MCF 10A (cell line): ENCODE measurements at regions not wholly inside any gene's neighbourhood (a gene's known extent, or its start where the extent isn't known, plus 50 kb on each side); places are given as distances from the start of the nearest gene placed in this dataset.

Source experiments
- BruUV-seq: library from RNA; stranded (reverse); fragments of 400-500 nt; replicated peaks from 2 replicates; lab custom pipeline; 2021; lab: Mats Ljungman, UMichigan
- CTCF ChIA-PET: fragments of 300-600 bp; sonication (Branson Sonifier 250); formaldehyde crosslinking; extraction: SDS; loops from one replicate; lab custom pipeline; 2021; ENCODE audit warnings: antibody characterized with exemption, inconsistent platforms; lab: Yijun Ruan, JAX
- POLR2A ChIA-PET: fragments of 300-600, 350-650 bp; sonication (Branson Sonifier 250); formaldehyde crosslinking; extraction: SDS; loops from one replicate; lab custom pipeline; 2020; ENCODE audit warnings: antibody characterized with exemption, inconsistent platforms; lab: Yijun Ruan, JAX
- DNase-seq: peaks from one replicate; pipeline ENCODE4 v3.0.0-alpha.2; 2018; ENCODE audit not compliant: unreplicated experiment
- H3K27ac Mint-ChIP-seq: one replicate; pipeline ENCODE4 v1.8.0; 2022; ENCODE audit warnings: mild to moderate bottlenecking, low read depth, mixed read lengths; ENCODE audit not compliant: unreplicated experiment
- H3K27me3 Mint-ChIP-seq: one replicate; pipeline ENCODE4 v1.8.0; 2022; ENCODE audit warnings: mixed read lengths; ENCODE audit not compliant: insufficient read depth, unreplicated experiment
- H3K36me3 Mint-ChIP-seq: one replicate; pipeline ENCODE4 v1.8.0; 2022; ENCODE audit warnings: mild to moderate bottlenecking, moderate library complexity, mixed read lengths; ENCODE audit not compliant: insufficient read depth, unreplicated experiment
- H3K4me1 Mint-ChIP-seq: one replicate; pipeline ENCODE4 v1.8.0; 2022; ENCODE audit warnings: mixed read lengths; ENCODE audit not compliant: insufficient read depth, unreplicated experiment
- H3K4me3 Mint-ChIP-seq: one replicate; pipeline ENCODE4 v1.8.0; 2022; ENCODE audit warnings: mild to moderate bottlenecking, moderate library complexity, mixed read lengths; ENCODE audit not compliant: unreplicated experiment
- H3K9me3 Mint-ChIP-seq: one replicate; pipeline ENCODE4 v1.8.0; 2022; ENCODE audit warnings: mixed read lengths; ENCODE audit not compliant: unreplicated experiment
- CTCF ChIP-seq: fragments of 200-600 bp; IDR thresholded peaks from one replicate; pipeline ENCODE4 v1.8.0; 2022; ENCODE audit warnings: antibody characterized with exemption, mild to moderate bottlenecking; ENCODE audit not compliant: unreplicated experiment
- intact Hi-C: fragments of 100-400 bp; cut with micrococcal nuclease; formaldehyde crosslinking; loops from 2 replicates; pipeline ENCODE4 v1.14.1; 2022

DNA sequence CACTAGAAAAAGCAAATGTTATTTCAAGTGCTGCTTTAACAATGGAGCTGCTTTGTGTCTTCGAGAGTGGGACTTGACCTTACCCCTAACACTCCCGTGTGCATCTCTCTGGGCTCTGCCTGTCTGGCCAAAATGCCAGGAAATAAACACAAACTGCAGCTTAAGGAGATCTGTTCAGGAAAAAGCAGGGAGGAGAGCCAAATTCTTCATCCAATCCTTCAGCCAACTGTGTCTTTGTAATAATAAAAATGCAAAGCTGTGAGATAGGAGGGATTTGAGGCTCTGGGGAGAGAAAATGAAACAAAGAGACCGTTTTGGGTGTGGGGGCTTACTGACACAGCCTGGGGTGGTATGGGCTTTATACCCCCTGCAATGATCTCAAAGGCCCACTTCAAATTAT lies 85.8 kb upstream of the WSCD2 start:
- intact Hi-C loops = no loop called here
- POLR2A ChIA-PET = no interaction called here
- CTCF ChIA-PET = no interaction called here
- no peak for DNase-seq
- no peaks in the 10 kb centered on the region for H3K27me3 Mint-ChIP-seq
- H3K9me3 Mint-ChIP-seq = peaks cover 8% of the 10 kb centered on the region
- no peaks in the 10 kb centered on the region for H3K36me3 Mint-ChIP-seq
- no TSS peak for BruUV-seq
- TF ChIP-seq CTCF = no peak
- no peak overlapping the region for H3K4me3 Mint-ChIP-seq
- H3K27ac Mint-ChIP-seq = no peak overlapping the region
- no peaks in the 10 kb centered on the region for H3K4me1 Mint-ChIP-seq

DNA sequence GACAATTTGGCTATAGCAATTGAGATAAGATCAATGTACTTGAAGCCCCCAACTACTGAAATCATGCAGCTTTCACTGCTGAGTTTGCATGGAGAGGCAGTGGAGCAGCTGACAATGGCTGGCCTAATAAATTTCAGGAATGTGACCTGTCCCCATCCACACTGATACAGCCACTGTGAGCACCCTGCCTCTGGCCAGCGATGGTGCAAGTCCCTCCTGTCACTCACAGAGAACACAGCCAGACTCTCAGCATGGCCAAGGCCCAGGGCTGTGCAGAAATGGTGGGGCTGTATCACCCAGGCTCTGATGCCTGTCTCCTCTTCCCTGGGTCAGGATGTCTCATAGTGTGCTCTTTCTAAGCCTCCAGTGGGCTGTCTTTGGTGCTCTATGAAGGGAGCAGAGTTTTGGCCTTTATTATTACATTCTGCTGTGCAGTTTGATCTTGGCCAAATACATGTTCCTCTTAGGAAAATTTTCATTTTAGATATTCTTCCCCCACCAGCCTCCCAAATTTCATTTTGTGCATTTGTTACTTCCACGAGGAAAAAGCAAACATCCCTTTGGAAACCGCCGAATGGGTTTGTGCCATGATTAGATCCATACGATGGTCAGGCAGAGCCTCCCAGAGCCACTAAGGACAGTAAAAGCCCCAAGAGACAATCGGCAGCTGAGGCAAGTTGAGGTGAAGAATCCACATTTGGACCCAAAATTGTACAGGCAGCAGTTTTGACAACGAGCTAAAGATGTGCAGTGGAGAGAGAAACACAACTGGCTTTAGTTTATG lies 85.1 kb upstream of the WSCD2 start:
- Mint-ChIP-seq H3K4me1 (no peaks in the 10 kb centered on the region), H3K36me3 (no peaks in the 10 kb centered on the region), H3K27me3 (no peaks in the 10 kb centered on the region), H3K4me3 (no peak overlapping the region), H3K9me3 (peaks cover 8% of the 10 kb centered on the region), H3K27ac (no peak overlapping the region)
- intact Hi-C loops = no loop called here
- TF ChIP-seq CTCF = no peak
- no peak for DNase-seq
- no TSS peak for BruUV-seq
- ChIA-PET POLR2A (no interaction called here), CTCF (no interaction called here)

DNA sequence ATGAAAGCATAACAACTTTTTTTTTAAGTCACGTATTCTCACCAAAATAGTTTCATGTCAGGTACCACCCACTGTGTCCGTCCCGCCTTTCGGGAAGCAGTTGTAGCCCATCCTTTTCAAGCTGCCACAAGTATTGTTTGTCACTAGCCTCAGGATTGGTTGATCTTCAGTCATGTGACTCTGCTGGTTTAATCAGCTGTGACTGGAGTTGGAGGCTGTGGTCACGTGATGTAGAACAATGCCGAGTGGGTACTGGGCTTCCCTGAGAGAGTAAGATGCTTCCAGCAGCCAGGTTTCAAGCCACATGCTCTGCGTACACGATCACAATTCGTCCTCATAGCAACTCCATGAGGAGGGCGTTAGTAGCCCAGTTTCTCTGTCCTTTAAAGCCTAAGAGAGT lies 83.0 kb upstream of the WSCD2 start:
- Mint-ChIP-seq H3K27me3 (no peaks in the 10 kb centered on the region), H3K9me3 (peaks cover 8% of the 10 kb centered on the region), H3K4me3 (no peak overlapping the region), H3K36me3 (no peaks in the 10 kb centered on the region), H3K27ac (no peak overlapping the region), H3K4me1 (no peaks in the 10 kb centered on the region)
- BruUV-seq = no TSS peak
- ChIA-PET CTCF (interaction anchor here (0.7 kb wide), 1 partner anchor 877 kb away, joined by 3 read pairs; no protein-coding TSS in a partner anchor), POLR2A (no interaction called here)
- DNase-seq = no peak
- intact Hi-C loops = no loop called here
- no peak for TF ChIP-seq CTCF

- no TSS peak for BruUV-seq
- no peak for TF ChIP-seq CTCF
- intact Hi-C loops = no loop called here
- H3K27me3 Mint-ChIP-seq = no peaks in the 10 kb centered on the region
- no peak overlapping the region for H3K4me3 Mint-ChIP-seq
- POLR2A ChIA-PET = no interaction called here
- no peak for DNase-seq
- CTCF ChIA-PET = no interaction called here
- peaks cover 8% of the 10 kb centered on the region for H3K9me3 Mint-ChIP-seq
- H3K4me1 Mint-ChIP-seq = no peaks in the 10 kb centered on the region
- no peaks in the 10 kb centered on the region for H3K36me3 Mint-ChIP-seq
- H3K27ac Mint-ChIP-seq = no peak overlapping the region
Observed at GRCh38 chr12:108046650-108047049, 82.4 kb upstream of the WSCD2 start.
